K562 (cell line): ENCODE measurements at regions not wholly inside any gene's neighbourhood (a gene's known extent, or its start where the extent isn't known, plus 50 kb on each side); places are given as distances from the start of the nearest gene placed in this dataset.

Experiments
- AFF4 ChIP-seq: sonication (generic); formaldehyde crosslinking; IDR thresholded peaks from 2 replicates; pipeline ENCODE4 v1.8.0; 2023; ENCODE audit warnings: mild to moderate bottlenecking, missing genetic modification reagents
- PATZ1 ChIP-seq: fragments of 250-450 bp; sonication (Bioruptor Pico); IDR thresholded peaks from 2 replicates; pipeline ENCODE4 v1.5.0; 2020; ENCODE audit warnings: mild to moderate bottlenecking, borderline replicate concordance
- ZBTB33 ChIP-seq: sonication (generic); formaldehyde crosslinking; IDR thresholded peaks from 2 replicates; pipeline ENCODE4 v1.8.1; 2023; ENCODE audit warnings: mild to moderate bottlenecking, missing genetic modification reagents

- TF ChIP-seq PATZ1 (no peak), ZBTB33 (CRISPR knock-in tag) (no peak), AFF4 (CRISPR knock-in tag) (no peak)
These were observed 76.6 kb upstream of the ACTRT2 start for GRCh38 chr1:2944705-2945104.
